IPS-15b (cell line): ENCODE measurements at regions not wholly inside any gene's neighbourhood (a gene's known extent, or its start where the extent isn't known, plus 50 kb on each side); places are given as distances from the start of the nearest gene placed in this dataset.

Experiments
- H3K27me3 ChIP-seq: one replicate; pipeline ENCODE4 v1.6.1; 2013; ENCODE audit warnings: low read length; ENCODE audit not compliant: control insufficient read depth, insufficient read depth
- H3K36me3 ChIP-seq: one replicate; pipeline ENCODE4 v1.6.1; 2013; ENCODE audit warnings: low read length; ENCODE audit not compliant: control insufficient read depth, insufficient read depth
- H3K4me1 ChIP-seq: one replicate; pipeline ENCODE4 v1.6.1; 2013; ENCODE audit warnings: mild to moderate bottlenecking, low read length; ENCODE audit not compliant: control insufficient read depth, insufficient read depth
- H3K4me3 ChIP-seq: one replicate; pipeline ENCODE4 v1.5.1; 2013; ENCODE audit warnings: low read depth, low read length
- H3K9ac ChIP-seq: one replicate; pipeline ENCODE4 v1.6.1; 2013; ENCODE audit warnings: low read depth, mild to moderate bottlenecking, low read length
- H3K9me3 ChIP-seq: one replicate; pipeline ENCODE4 v1.6.1; 2013; ENCODE audit warnings: mild to moderate bottlenecking, low read length; ENCODE audit not compliant: control insufficient read depth, insufficient read depth

DNA sequence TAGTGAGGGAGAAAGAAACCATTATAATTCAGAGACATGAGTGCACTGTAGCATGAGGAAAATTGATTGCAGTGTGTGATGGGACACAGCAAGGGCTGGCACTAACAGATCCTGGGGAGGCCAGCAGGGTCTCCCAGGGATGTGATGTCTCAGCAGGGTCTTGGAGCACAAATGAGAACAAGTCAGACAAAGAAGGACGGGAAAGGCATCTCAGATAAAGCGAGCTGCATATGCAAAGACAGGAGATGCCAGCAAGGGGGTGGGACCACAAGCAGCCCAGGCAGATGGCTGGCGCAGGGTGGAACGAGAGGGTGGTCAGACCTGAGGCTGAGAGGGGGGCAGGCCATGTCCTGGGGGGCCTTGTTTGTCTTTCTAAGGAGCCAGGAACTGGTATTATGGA is 102.6 kb upstream of the DLX2 start:
- Histone ChIP-seq H3K4me3 (no peak overlapping the region), H3K9me3 (no peaks in the 10 kb centered on the region), H3K4me1 (peaks cover 3% of the 10 kb centered on the region), H3K9ac (no peak overlapping the region), H3K27me3 (no peaks in the 10 kb centered on the region), H3K36me3 (no peaks in the 10 kb centered on the region)

DNA sequence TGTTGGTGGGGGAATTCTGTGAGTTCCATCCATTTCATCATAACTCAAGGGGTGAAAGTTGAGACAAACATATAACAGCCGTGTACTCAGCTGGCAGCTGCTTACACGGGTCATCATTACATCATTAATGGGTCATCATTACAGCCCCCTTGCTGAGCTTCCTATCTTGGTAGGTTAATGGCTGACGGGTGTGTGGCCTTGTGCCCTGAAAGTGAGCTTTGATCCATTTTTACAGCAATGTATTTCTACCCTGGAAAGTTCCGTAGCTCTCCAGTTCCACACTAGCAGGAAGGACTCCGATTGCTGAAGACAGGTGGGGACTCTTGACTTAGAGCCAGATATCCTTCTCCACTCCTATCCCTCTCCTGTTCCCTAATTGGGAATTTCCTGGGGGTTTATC is 105.2 kb upstream of the DLX2 start:
- Histone ChIP-seq H3K4me1 (peaks cover 3% of the 10 kb centered on the region), H3K36me3 (no peaks in the 10 kb centered on the region), H3K9ac (no peak overlapping the region), H3K9me3 (no peaks in the 10 kb centered on the region), H3K27me3 (no peaks in the 10 kb centered on the region), H3K4me3 (no peak overlapping the region)

DNA sequence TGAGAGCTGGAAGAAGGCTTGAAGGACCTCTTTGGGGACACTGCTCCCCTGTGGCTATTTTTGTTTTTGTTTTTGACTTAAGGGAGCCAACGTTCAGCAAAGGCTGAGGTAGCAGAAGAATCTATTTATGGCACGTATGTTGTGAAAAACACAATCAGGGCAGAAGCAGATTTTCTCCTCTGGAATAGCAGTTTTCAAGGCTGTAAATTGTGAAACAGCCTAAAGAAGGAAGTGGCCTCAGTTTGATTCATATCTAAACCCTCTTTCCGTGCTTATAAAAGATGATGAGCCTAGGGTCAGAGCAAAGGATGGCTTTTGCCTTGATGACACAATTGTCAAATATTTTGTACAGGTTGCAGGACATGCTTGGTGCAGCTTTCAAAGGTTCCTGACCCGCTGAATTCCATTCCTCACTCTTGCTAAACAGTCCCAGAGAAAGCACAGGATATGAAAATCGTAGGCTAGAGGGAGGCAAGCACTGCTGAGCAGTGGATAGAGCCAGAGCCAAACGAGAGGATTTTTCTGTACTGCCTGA is 106.2 kb upstream of the DLX2 start:
- Histone ChIP-seq H3K4me3 (no peak overlapping the region), H3K27me3 (no peaks in the 10 kb centered on the region), H3K9me3 (no peaks in the 10 kb centered on the region), H3K4me1 (peaks cover 3% of the 10 kb centered on the region), H3K36me3 (no peaks in the 10 kb centered on the region), H3K9ac (no peak overlapping the region)

DNA sequence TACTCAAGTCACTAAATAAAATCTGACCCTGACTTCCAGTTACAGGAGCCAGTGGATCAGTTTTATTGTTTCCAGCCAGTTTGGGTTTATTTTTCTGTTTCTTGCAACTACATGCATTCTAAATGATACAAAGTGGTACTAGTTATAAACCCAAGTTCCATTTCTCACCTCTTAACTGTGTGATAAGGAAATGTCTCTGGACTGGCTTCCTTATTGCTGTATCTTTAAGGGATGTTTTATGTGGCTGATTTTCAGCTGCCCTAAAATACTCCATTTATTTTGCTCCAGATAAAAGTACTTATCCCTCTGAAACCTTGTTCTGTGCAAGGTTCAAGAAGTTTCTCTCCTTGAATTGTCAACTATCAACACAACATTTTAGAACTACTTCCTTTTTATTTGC is 107.9 kb upstream of the DLX2 start:
- H3K9me3 ChIP-seq: no peaks in the 10 kb centered on the region
- no peaks in the 10 kb centered on the region for H3K27me3 ChIP-seq

DNA sequence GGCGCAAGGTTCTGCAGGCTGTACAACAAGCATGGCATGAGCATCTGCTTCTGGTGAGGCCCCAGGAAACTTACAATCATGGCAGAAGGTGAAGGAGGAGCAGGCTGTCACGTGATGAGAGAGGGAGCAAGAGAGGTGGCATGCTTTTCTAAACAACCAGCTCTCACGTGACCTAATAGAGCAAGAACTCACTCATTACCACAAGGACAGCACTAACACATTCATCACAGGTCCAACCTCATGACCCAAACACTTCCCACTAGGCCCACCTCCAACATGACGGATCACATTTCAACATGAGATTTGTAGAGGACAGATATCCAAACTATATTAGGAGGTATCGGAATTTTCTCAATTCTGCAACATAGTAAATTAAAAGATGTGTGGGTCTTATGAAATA is 108.8 kb upstream of the DLX2 start:
- H3K4me3 ChIP-seq: no peak overlapping the region
- H3K36me3 ChIP-seq: no peaks in the 10 kb centered on the region
- no peaks in the 10 kb centered on the region for H3K9me3 ChIP-seq
- no peaks in the 10 kb centered on the region for H3K4me1 ChIP-seq
- H3K27me3 ChIP-seq: no peaks in the 10 kb centered on the region
- H3K9ac ChIP-seq: no peak overlapping the region

More for the DNA sequence above, 107.9 kb upstream of the DLX2 start:
- no peak overlapping the region for H3K4me3 ChIP-seq
- no peaks in the 10 kb centered on the region for H3K4me1 ChIP-seq
- no peak overlapping the region for H3K9ac ChIP-seq
- no peaks in the 10 kb centered on the region for H3K36me3 ChIP-seq

DNA sequence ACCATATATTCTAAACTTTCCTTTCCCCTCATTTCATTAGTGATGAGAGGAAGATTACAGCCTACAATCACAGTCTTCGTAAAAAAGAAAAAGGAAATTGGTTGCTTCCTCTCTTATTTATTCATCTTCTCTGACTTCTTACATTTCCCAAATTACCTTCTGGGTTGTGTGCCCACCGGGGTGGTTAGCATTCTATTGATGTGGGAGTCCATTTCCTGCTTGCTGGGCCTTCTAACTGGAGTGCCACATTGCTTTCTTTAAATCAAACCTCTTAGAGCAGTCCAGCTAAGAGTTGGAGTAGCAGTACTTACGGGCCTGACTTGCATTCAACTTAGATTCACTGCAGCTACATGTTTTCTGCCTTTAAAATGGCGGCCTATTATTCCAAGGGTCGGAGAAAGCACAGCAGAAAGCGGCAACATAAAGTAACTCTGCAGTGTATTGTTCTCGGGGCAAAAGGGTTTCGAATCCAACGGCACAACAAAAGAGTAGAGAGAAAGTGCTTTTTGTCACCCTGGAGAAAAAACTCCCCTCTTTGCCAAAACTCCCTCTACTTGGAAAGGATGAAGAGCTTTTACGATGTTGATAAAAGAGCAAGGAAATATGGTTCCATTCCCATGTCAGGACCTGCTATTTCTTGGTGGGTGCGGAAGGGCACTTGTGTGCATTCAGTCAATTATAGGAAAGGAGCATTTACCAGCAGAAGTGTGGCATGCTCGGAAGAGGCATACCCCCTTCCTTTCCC is 110.6 kb upstream of the DLX2 start:
- Histone ChIP-seq H3K4me3 (no peak overlapping the region), H3K27me3 (no peaks in the 10 kb centered on the region), H3K9me3 (no peaks in the 10 kb centered on the region), H3K36me3 (no peaks in the 10 kb centered on the region), H3K9ac (no peak overlapping the region), H3K4me1 (no peaks in the 10 kb centered on the region)

DNA sequence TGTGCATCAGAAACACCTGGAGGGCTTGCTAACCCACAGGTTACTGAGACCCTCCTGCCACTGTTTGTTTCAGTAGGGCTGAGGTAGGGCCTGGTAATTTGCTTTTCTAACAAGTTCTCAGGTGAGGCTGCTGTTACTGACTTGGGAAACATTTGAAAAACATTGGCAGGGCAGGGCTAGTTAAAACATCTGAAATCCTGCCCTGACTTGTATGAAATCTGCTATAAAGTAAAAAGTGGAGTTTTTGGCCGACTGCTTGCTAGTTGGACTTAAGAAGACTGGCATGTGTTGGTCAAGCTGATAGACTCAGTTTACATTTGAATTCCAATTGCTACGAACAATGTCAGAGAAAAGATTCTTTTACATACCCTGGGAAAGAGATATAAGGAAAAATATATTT is 111.6 kb upstream of the DLX2 start:
- no peak overlapping the region for H3K9ac ChIP-seq
- no peaks in the 10 kb centered on the region for H3K4me1 ChIP-seq
- H3K4me3 ChIP-seq: no peak overlapping the region
- H3K27me3 ChIP-seq: no peaks in the 10 kb centered on the region
- no peaks in the 10 kb centered on the region for H3K9me3 ChIP-seq
- no peaks in the 10 kb centered on the region for H3K36me3 ChIP-seq

DNA sequence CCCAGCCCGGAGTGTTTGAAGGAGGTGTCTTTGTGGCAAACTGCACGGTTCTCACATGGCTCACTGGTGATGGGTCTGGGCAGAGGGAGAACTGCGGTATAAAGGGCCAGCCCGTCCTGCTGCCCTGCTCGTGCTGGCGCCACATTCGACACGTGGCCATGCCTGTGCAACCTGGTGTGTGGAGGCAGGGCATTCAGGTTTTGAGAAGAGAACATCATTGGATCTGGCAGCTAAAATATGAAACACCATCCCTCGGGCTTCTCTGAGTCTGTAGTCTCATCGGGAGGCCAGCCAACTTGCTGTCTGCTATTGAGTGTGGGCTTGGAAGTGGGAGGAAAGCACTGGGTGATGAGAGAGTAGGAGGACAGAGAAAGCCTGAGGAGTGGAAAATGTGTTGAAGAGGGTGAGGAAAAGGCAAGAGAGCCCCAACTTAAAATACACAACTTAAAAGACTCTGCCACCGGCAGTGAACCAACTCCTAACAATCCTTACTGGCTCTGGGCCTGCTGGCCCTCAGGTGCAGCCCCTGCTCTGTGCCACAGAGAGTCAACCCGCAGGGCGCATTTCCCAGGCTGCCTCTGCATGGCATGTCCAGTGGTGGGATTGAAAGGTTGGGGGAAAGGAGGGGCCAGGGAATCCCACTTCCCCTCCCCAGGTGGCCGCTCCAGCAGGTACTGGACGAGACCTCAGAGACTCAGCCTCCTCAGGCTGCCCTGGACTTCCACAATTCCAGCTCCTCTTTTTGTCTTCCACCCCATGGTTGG is 112.7 kb upstream of the DLX2 start:
- Histone ChIP-seq H3K4me1 (no peaks in the 10 kb centered on the region), H3K27me3 (no peaks in the 10 kb centered on the region), H3K36me3 (no peaks in the 10 kb centered on the region), H3K4me3 (no peak overlapping the region), H3K9me3 (no peaks in the 10 kb centered on the region), H3K9ac (no peak overlapping the region)

DNA sequence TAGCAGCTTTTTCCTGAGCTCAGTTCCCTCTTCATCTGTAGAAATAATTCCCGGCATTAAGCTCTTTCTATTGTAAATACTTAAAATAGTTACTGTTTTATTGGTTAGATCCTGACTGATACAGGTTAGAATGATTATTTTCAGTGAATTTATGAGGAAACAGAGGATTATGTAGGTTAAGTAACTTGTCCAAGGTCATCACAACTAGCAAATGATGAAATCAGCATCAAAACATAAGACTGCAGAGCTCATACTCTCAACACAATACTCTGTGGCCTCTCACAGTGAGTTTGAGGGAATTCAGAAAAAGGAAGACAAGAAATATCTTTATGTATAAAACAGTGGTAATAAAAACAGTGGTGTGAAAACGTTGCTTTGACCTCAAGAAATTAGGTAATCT is 113.2 kb upstream of the DLX2 start:
- Histone ChIP-seq H3K27me3 (no peaks in the 10 kb centered on the region), H3K4me1 (no peaks in the 10 kb centered on the region), H3K4me3 (no peak overlapping the region), H3K9ac (no peak overlapping the region), H3K9me3 (no peaks in the 10 kb centered on the region), H3K36me3 (no peaks in the 10 kb centered on the region)

DNA sequence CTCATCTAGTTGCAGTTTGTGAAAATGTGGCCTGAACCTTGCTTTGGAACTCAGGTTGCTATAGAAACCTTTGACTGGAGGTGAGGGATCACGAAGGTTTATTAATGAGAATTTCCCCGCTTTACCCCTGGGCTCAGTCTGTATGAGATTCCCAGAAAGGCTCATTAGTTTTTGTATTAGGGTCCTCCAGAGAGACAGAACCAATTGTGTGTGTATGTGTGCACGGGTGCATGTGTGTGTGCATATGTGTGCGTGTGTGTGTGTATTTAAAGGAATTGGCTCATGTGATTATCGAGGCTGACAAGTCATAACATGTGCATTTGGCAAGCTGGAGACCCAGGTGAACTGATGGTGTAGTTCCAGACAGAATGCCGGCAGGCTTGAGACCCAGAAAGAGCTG is 113.8 kb upstream of the DLX2 start:
- H3K36me3 ChIP-seq: no peaks in the 10 kb centered on the region
- H3K9ac ChIP-seq: no peak overlapping the region
- no peaks in the 10 kb centered on the region for H3K9me3 ChIP-seq
- no peaks in the 10 kb centered on the region for H3K4me1 ChIP-seq
- no peaks in the 10 kb centered on the region for H3K27me3 ChIP-seq
- no peak overlapping the region for H3K4me3 ChIP-seq

DNA sequence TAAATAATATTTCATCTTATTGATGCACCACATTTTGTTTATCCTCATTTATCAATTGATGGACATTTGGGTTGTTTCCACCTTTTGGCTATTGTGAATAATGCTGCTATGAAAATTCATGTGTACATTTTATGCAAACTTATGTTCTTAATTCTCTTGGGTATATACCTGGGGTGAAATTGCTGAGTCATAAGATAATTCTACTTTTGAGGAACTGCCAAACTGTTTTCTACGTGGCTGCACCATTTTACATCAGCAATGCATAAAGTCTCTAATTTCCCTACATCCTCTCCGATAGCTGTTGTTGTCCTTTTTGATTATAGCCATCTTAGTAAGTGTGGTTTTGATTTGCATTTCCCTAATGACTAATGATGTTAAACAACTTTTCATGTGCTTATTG is 116.5 kb upstream of the DLX2 start:
- Histone ChIP-seq H3K9ac (no peak overlapping the region), H3K4me1 (no peaks in the 10 kb centered on the region), H3K27me3 (no peaks in the 10 kb centered on the region), H3K9me3 (no peaks in the 10 kb centered on the region), H3K4me3 (no peak overlapping the region), H3K36me3 (no peaks in the 10 kb centered on the region)

DNA sequence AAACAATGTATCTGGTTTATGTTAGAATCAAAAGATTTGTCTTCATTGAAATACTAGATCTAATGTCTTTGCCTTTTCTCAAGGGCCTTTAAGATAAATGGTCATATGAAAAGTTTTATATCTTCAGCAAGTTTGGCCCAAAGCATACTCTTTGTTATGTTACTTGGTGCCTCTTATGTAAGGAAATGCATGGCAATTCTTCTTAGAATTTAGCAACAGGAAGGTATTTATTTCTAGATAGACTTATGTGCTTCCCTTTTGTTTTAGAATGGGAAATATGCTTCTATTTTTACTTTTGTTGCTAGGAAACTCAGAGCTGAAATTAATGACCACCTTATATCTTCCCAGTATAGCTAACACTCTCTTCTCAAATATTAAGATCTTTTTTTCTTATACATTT is 117.4 kb upstream of the DLX2 start:
- Histone ChIP-seq H3K4me1 (no peaks in the 10 kb centered on the region), H3K9me3 (no peaks in the 10 kb centered on the region)

More for the DNA sequence above, 117.4 kb upstream of the DLX2 start:
- no peak overlapping the region for H3K4me3 ChIP-seq
- H3K9ac ChIP-seq: no peak overlapping the region
- no peaks in the 10 kb centered on the region for H3K36me3 ChIP-seq
- no peaks in the 10 kb centered on the region for H3K27me3 ChIP-seq
